SK-N-SH treated with all-trans-retinoic acid at 6 μM for 48 hours (cell line): ENCODE measurements at regions not wholly inside any gene's neighbourhood (a gene's known extent, or its start where the extent isn't known, plus 50 kb on each side); places are given as distances from the start of the nearest gene placed in this dataset.

ENCODE experiments used
- ARNTL ChIP-seq: fragments of 450-650 bp; formaldehyde crosslinking; IDR thresholded peaks from 2 replicates; pipeline ENCODE4 v1.5.0; 2020; ENCODE audit warnings: low read depth, mild to moderate bottlenecking, moderate library complexity, borderline replicate concordance
- ZFP3 ChIP-seq: fragments of 250-450 bp; sonication (Bioruptor Pico); IDR thresholded peaks from 2 replicates; pipeline ENCODE4 v1.5.0; 2020; ENCODE audit warnings: mild to moderate bottlenecking, moderate library complexity
- TF ChIP-seq, protein P1 (sequence below): fragments of 250-450 bp; sonication (Bioruptor Pico); IDR thresholded peaks from 2 replicates; pipeline ENCODE4 v1.8.0; 2021; ENCODE audit warnings: low read depth, mild to moderate bottlenecking, moderate library complexity, borderline replicate concordance

DNA sequence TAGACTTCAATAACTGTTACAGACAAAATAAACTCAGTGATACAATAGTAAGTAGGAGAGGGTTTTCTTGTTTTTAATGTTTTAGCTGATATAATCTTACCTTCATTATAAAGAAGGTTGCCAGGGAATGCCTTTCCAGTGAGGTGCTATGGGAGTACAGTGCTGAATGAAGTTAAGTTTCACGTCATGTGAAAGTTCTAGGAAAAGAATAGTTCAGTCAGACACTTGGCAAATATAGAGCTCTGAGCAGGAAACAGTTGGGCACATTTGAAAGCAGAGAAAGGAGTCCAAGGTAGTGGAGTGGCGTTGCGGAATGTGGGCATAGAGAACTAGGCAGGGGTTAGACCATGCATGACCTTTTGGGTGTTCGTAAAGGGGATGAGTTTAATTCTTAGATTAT lies 88.6 kb upstream of the DCN start:
- TF ChIP-seq ZFP3 (no peak), ARNTL (CRISPR knock-in tag) (no peak)
- TF ChIP-seq, protein P1, sequence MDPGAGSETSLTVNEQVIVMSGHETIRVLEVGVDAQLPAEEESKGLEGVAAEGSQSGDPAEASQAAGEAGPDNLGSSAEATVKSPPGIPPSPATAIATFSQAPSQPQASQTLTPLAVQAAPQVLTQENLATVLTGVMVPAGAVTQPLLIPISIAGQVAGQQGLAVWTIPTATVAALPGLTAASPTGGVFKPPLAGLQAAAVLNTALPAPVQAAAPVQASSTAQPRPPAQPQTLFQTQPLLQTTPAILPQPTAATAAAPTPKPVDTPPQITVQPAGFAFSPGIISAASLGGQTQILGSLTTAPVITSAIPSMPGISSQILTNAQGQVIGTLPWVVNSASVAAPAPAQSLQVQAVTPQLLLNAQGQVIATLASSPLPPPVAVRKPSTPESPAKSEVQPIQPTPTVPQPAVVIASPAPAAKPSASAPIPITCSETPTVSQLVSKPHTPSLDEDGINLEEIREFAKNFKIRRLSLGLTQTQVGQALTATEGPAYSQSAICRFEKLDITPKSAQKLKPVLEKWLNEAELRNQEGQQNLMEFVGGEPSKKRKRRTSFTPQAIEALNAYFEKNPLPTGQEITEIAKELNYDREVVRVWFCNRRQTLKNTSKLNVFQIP (CRISPR knock-in tag) = no peak
